Peyer's patch (tissue), 4 donors: ENCODE measurements at regions not wholly inside any gene's neighbourhood (a gene's known extent, or its start where the extent isn't known, plus 50 kb on each side); places are given as distances from the start of the nearest gene placed in this dataset.
"Not testable (repeated sequence)": the region's sequence is repeated elsewhere in the genome, so short reads cannot be mapped to it uniquely, and the experiment has no call there.

Source experiments
- DNase-seq, 3 donors: peaks; one replicate each; pipeline ENCODE4 v3.0.0-alpha.2; 2017 to 2019
- H3K27ac ChIP-seq, 4 donors: fragments of 200-600 bp; sonication (generic); one replicate each; pipeline ENCODE4 v1.5.1; 2016 to 2019
- H3K27me3 ChIP-seq, 2 donors: fragments of 200-600 bp; sonication (generic); one replicate each; pipeline ENCODE4 v1.5.1; 2019
- H3K36me3 ChIP-seq, 3 donors: fragments of 200-600 bp; sonication (generic); one replicate each; pipeline ENCODE4 v1.5.1; 2016 to 2019
- H3K4me1 ChIP-seq, 4 donors: fragments of 200-600 bp; sonication (generic); one replicate each; pipeline ENCODE4 v1.5.1; 2016 to 2019
- H3K4me3 ChIP-seq, 4 donors: fragments of 200-600 bp; sonication (generic); 1 replicate in 3 of 4; 2 replicates in 1 of 4; pipeline ENCODE4 v1.5.1; 2016 to 2019; ENCODE audit warnings: mild to moderate bottlenecking in 1 of 4
- H3K9me3 ChIP-seq, 4 donors: fragments of 200-600 bp; sonication (generic); one replicate each; pipeline ENCODE4 v1.5.1; 2016 to 2019; ENCODE audit warnings: mild to moderate bottlenecking in 1 of 4
- CTCF ChIP-seq, 6 experiments: fragments of 450-650 bp in 4 of 6; fragments of 200-600 bp in 2 of 6; sonication (generic) in 1 of 6; IDR thresholded peaks; one replicate each; pipeline ENCODE4 v1.5.1; 2017 to 2019; ENCODE audit warnings: antibody characterized with exemption in 6 of 6, mild to moderate bottlenecking in 3 of 6, moderate library complexity in 1 of 6
- POLR2A ChIP-seq, 2 donors: fragments of 450-650 bp; IDR thresholded peaks; one replicate each; pipeline ENCODE4 v1.5.1; 2017; ENCODE audit warnings: antibody characterized with exemption in 2 of 2, mild to moderate bottlenecking in 2 of 2, moderate library complexity in 2 of 2

- Histone ChIP-seq H3K4me1 (no peaks in the 10 kb centered on the region), H3K9me3 (no peaks in the 10 kb centered on the region), H3K4me3 (no peak overlapping the region), H3K27me3 (no peaks in the 10 kb centered on the region), H3K27ac (no peak overlapping the region), H3K36me3 (no peaks in the 10 kb centered on the region)
- no peak for TF ChIP-seq CTCF (IDR thresholded peaks at IDR 0.05)
- no peak for TF ChIP-seq POLR2A (IDR thresholded peaks at IDR 0.05)
- DNase-seq: no peak
These were observed 68.1 kb upstream of the IFFO2 start for GRCh38 chr1:19024532-19024931.

GRCh38 chr1:19023787-19024186 is 67.3 kb upstream of the IFFO2 start:
- no peak overlapping the region for H3K27ac ChIP-seq
- H3K36me3 ChIP-seq: no peaks in the 10 kb centered on the region
- H3K27me3 ChIP-seq: no peaks in the 10 kb centered on the region
- H3K4me3 ChIP-seq: no peak overlapping the region
- H3K9me3 ChIP-seq: no peaks in the 10 kb centered on the region
- no peak for DNase-seq
- TF ChIP-seq POLR2A (IDR thresholded peaks at IDR 0.05): no peak
- no peak for TF ChIP-seq CTCF (IDR thresholded peaks at IDR 0.05)
- no peaks in the 10 kb centered on the region for H3K4me1 ChIP-seq

- TF ChIP-seq CTCF (IDR thresholded peaks at IDR 0.05) (no peak), POLR2A (IDR thresholded peaks at IDR 0.05) (no peak)
- Histone ChIP-seq H3K4me3 (no peak overlapping the region), H3K36me3 (no peaks in the 10 kb centered on the region), H3K27me3 (no peaks in the 10 kb centered on the region), H3K27ac (no peak overlapping the region), H3K9me3 (no peaks in the 10 kb centered on the region), H3K4me1 (no peaks in the 10 kb centered on the region)
- DNase-seq: no peak
These were observed 65.4 kb upstream of the IFFO2 start for GRCh38 chr1:19021845-19022244.

- not testable (repeated sequence) for H3K9me3 ChIP-seq, H3K4me1 ChIP-seq, H3K27ac ChIP-seq, H3K36me3 ChIP-seq, H3K27me3 ChIP-seq, H3K4me3 ChIP-seq, DNase-seq
These were observed 62.8 kb upstream of the IFFO2 start for GRCh38 chr1:19019288-19019687.

- no peak overlapping the region for H3K27ac ChIP-seq
- DNase-seq: no peak
- TF ChIP-seq POLR2A (IDR thresholded peaks at IDR 0.05): no peak
- TF ChIP-seq CTCF (IDR thresholded peaks at IDR 0.05): no peak
- H3K4me3 ChIP-seq: no peak overlapping the region
- H3K4me1 ChIP-seq: peaks cover 0 to 28% (median 5%) of the 10 kb centered on the region in 4 donors
- no peaks in the 10 kb centered on the region for H3K9me3 ChIP-seq
- no peaks in the 10 kb centered on the region for H3K36me3 ChIP-seq
- no peaks in the 10 kb centered on the region for H3K27me3 ChIP-seq
These were observed 59.0 kb upstream of the IFFO2 start for GRCh38 chr1:19015476-19015875.

GRCh38 chr1:19014765-19015164 is 58.3 kb upstream of the IFFO2 start:
- no peaks in the 10 kb centered on the region for H3K36me3 ChIP-seq
- H3K4me3 ChIP-seq: no peak overlapping the region
- H3K9me3 ChIP-seq: no peaks in the 10 kb centered on the region
- no peak for DNase-seq
- no peak overlapping the region for H3K27ac ChIP-seq
- H3K4me1 ChIP-seq: peaks cover 0 to 35% (median 6%) of the 10 kb centered on the region in 4 donors
- no peak for TF ChIP-seq CTCF (IDR thresholded peaks at IDR 0.05)
- TF ChIP-seq POLR2A (IDR thresholded peaks at IDR 0.05): no peak
- H3K27me3 ChIP-seq: no peaks in the 10 kb centered on the region
